ENCODE measurements at regions not wholly inside any gene's neighbourhood (a gene's known extent, or its start where the extent isn't known, plus 50 kb on each side); places are given as distances from the start of the nearest gene placed in this dataset.

GRCh38 chr3:161838021-161838420, 341.4 kb downstream of the OTOL1 start:
- H3K36me3 ChIP-seq (ENCODE audit: control insufficient read depth, insufficient read depth, low read length): no peaks in the 10 kb centered on the region
- no peak overlapping the region for H2AFZ ChIP-seq (ENCODE audit: low read depth, low read length)
- FAIRE-seq (no peak), ATAC-seq (no peak), DNase-seq (ENCODE audit: extremely low read depth in 1 of 4, low spot score in 3 of 4) (no peak)
- H3K9me3 ChIP-seq (replicated peaks; ENCODE audit: control insufficient read depth, insufficient read depth, low read depth, low read length): no peaks in the 10 kb centered on the region
- intact Hi-C loops (cut with micrococcal nuclease): no loop called here
- no peak overlapping the region for H3K4me2 ChIP-seq (ENCODE audit: insufficient read depth, low read length)
- no peak overlapping the region for H3K9ac ChIP-seq (ENCODE audit: insufficient read depth in 1 of 2, low read depth in 2 of 2, low read length in 2 of 2)
- in situ Hi-C loops (cut with MboI): no loop called here
- H3K9me1 ChIP-seq (ENCODE audit: control insufficient read depth, insufficient read depth, low read length): no peaks in the 10 kb centered on the region
- 0% methylated on average over 3 of the region's 3 CpGs for WGBS (ENCODE audit: insufficient coverage, low coverage, missing lambda C conversion rate)
- BruUV-seq (replicated peaks): no TSS peak
- TF ChIP-seq ZNF77 (CRISPR knock-in tag; IDR thresholded peaks at IDR 0.05) (no peak), ZFP36 (IDR thresholded peaks at IDR 0.05; ENCODE audit: low read depth, low read length, partially characterized antibody) (no peak), CGGBP1 (CRISPR knock-in tag; IDR thresholded peaks at IDR 0.05) (no peak), ZNF431 (CRISPR knock-in tag; IDR thresholded peaks at IDR 0.05) (no peak), ZHX1 (conservative IDR thresholded peaks at IDR 0.05; ENCODE audit: low read length) (no peak), ZNF24 (IDR thresholded peaks at IDR 0.05) (no peak), ZNF583 (CRISPR knock-in tag; IDR thresholded peaks at IDR 0.05) (no peak), YY1 (IDR thresholded peaks at IDR 0.05; ENCODE audit: borderline replicate concordance in 1 of 3, control insufficient read depth in 1 of 3, extremely low read depth in 1 of 3, insufficient read depth in 3 of 3, insufficient read length in 1 of 3, insufficient replicate concordance in 2 of 3, low read depth in 1 of 3, low read length in 2 of 3) (no peak), ATF7 (IDR thresholded peaks at IDR 0.05) (no peak), CEBPG (CRISPR knock-in tag; IDR thresholded peaks at IDR 0.05) (no peak), CEBPG (tag; conservative IDR thresholded peaks at IDR 0.05 in 1 of 2, IDR thresholded peaks at IDR 0.05 in 1 of 2) (no peak)
- TF ChIP-seq, protein P1, sequence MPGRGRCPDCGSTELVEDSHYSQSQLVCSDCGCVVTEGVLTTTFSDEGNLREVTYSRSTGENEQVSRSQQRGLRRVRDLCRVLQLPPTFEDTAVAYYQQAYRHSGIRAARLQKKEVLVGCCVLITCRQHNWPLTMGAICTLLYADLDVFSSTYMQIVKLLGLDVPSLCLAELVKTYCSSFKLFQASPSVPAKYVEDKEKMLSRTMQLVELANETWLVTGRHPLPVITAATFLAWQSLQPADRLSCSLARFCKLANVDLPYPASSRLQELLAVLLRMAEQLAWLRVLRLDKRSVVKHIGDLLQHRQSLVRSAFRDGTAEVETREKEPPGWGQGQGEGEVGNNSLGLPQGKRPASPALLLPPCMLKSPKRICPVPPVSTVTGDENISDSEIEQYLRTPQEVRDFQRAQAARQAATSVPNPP (IDR thresholded peaks at IDR 0.05; ENCODE audit: borderline replicate concordance, insufficient read depth, insufficient read length): no peak
- TF ChIP-seq, protein P2, sequence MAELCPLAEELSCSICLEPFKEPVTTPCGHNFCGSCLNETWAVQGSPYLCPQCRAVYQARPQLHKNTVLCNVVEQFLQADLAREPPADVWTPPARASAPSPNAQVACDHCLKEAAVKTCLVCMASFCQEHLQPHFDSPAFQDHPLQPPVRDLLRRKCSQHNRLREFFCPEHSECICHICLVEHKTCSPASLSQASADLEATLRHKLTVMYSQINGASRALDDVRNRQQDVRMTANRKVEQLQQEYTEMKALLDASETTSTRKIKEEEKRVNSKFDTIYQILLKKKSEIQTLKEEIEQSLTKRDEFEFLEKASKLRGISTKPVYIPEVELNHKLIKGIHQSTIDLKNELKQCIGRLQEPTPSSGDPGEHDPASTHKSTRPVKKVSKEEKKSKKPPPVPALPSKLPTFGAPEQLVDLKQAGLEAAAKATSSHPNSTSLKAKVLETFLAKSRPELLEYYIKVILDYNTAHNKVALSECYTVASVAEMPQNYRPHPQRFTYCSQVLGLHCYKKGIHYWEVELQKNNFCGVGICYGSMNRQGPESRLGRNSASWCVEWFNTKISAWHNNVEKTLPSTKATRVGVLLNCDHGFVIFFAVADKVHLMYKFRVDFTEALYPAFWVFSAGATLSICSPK (IDR thresholded peaks at IDR 0.05; ENCODE audit: borderline replicate concordance): no peak
- TF ChIP-seq, protein P3, sequence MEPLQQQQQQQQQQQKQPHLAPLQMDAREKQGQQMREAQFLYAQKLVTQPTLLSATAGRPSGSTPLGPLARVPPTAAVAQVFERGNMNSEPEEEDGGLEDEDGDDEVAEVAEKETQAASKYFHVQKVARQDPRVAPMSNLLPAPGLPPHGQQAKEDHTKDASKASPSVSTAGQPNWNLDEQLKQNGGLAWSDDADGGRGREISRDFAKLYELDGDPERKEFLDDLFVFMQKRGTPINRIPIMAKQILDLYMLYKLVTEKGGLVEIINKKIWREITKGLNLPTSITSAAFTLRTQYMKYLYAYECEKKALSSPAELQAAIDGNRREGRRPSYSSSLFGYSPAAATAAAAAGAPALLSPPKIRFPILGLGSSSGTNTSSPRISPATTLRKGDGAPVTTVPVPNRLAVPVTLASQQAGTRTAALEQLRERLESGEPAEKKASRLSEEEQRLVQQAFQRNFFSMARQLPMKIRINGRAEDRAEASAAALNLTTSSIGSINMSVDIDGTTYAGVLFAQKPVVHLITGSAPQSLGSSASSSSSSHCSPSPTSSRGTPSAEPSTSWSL (CRISPR knock-in tag; IDR thresholded peaks at IDR 0.05; ENCODE audit: borderline replicate concordance): no peak
- no peaks in the 10 kb centered on the region for H3K4me1 ChIP-seq (replicated peaks in 1 of 2; ENCODE audit: control insufficient read depth in 2 of 2, insufficient read depth in 2 of 2, low read length in 2 of 2)
- no peak overlapping the region for H3K4me3 ChIP-seq
- H3K27ac ChIP-seq (ENCODE audit: extremely low read depth, low read depth, low read length): no peak overlapping the region
- ChIA-PET CTCF (ENCODE audit: low intra/inter-chr PET ratio) (no interaction called here), POLR2A (interaction anchor here (0.6 kb wide), 1 partner anchor 1885 kb away, joined by 3 read pairs; no protein-coding TSS in a partner anchor)
- H4K20me1 ChIP-seq (replicated peaks; ENCODE audit: control insufficient read depth, insufficient read depth, low read length): no peaks in the 10 kb centered on the region
- H3K79me2 ChIP-seq (ENCODE audit: control insufficient read depth, insufficient read depth, low read length): no peaks in the 10 kb centered on the region
- no peaks in the 10 kb centered on the region for H3K27me3 ChIP-seq (ENCODE audit: control insufficient read depth in 2 of 2, insufficient read depth in 2 of 2, low read length in 2 of 2)
